Dermis microvascular lymphatic vessel endothelial cell (primary cell): ENCODE measurements at regions not wholly inside any gene's neighbourhood (a gene's known extent, or its start where the extent isn't known, plus 50 kb on each side); places are given as distances from the start of the nearest gene placed in this dataset.
"Not testable (repeated sequence)": the region's sequence is repeated elsewhere in the genome, so short reads cannot be mapped to it uniquely, and the experiment has no call there.

Experiments
- DNase-seq, 2 donors: peaks; one replicate each; pipeline versions ENCODE4 v3.0.0 to v3.0.0-alpha.2; 2010; ENCODE audit warnings: low read depth in 2 of 2

GRCh38 chr6:120805276-120805675 is 529.0 kb downstream of the TBC1D32 start:
- no peak for DNase-seq

DNA sequence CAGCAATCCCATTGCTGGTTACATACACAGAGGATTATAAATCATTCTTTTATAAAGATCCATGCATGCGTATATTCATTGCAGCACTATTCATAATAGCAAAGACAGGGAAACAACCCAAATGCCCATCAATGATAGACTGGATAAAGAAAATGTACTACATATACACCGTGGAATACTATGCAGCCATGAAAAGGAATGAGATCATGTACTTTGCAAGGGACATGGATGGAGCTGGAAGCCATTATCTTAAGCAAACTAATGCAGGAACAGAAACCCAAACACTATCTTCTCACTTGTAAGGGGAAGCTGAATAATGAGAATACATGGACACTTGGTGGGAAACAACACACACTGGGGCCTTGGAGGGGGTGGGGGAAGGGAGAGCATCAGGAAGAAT is 529.7 kb downstream of the TBC1D32 start:
- no peak for DNase-seq

GRCh38 chr6:120786682-120787081 is 547.6 kb downstream of the TBC1D32 start:
- DNase-seq, result no peak

GRCh38 chr6:120786256-120786655 is 548.0 kb downstream of the TBC1D32 start:
- DNase-seq, result no peak

DNA sequence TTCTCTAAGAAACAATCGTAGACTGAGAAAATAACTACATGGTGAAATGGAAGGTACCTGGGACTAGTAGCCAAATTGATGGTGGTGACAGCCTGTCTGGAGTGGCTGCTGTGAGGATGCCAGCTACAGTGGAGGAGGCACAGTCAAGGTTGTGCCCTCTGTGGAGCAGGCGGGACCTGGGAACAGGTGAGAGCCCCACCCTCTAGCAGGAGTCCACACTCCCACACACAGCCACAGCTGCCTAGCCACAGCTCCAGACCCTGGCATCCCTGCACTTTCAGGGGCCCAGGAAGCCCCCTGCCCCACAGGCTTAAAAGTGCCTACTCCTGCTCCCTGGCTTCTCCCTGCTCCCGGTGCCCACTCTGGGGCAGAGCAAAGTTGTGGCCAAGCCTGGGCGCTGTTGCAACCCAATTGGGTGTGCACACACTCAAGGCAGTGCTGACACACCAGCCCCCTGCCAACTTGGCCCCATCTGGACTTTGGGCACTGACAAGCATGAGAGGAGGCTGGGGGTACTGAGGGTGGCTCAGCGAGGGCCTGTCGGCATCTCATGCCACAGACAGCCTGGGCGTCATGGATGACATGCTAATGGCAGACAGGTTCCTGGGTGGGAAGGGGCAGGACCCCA is 548.7 kb downstream of the TBC1D32 start:
- DNase-seq, result no peak

DNA sequence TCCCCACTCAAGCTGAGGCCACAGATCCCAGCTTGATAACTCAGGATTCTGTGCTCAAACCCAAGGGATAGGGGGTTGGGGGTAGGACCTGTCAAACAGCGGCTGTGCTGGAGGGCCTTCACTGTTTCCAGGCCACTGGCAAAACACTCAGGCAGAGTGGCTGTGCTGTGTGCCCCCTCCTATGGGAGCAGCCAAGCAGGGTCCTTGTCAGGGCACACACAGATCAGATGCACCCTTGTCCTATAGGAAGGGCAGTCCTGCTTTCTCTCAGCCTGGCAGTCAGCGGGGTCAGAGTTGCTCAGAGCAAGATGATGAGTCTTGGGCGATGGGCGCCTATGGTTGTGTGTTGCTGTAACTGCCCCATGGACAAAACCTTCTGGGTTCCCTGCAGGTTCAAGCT is 554.8 kb downstream of the TBC1D32 start:
- DNase-seq, result no peak

DNA sequence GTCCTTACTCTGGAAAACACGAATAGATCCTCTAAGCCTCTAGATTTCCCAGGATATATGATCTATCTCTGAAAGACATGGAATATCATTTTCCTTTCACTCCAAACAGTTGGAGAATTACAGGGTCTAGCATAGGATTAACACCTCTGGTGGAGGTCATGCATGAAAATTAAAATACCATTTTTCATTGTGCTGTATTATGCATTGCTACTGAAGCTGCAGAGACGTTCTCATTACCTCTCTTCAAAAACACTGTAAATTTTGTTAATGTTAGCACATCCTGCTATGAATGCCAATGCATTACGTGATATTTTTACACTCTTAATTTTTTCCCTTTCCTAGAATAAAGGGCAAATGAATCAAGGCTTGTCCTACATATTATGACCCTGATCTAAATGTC is 558.6 kb downstream of the TBC1D32 start:
- DNase-seq, result no peak

- DNase-seq, result no peak
Measured at GRCh38 chr6:120774275-120774674, 560.0 kb downstream of the TBC1D32 start.

DNA sequence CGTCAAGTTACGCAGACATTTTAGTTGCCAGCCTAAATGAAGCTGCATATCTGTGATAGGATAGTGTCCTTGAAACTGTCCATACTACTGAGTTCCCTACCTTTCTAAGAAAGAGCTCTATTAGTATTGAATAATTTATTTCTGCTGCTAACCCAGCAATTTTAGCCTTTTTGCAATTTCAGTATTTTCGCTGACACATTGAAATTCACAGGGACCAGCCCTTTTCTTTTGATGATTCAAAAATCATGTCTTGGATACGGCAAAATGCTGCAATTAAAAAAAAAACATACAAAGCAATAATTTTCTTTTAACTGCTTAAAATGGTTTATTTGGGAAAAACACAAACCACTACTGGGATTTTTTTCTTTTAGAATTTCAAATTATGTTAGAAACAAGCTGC is 563.3 kb downstream of the TBC1D32 start:
- no peak for DNase-seq

DNA sequence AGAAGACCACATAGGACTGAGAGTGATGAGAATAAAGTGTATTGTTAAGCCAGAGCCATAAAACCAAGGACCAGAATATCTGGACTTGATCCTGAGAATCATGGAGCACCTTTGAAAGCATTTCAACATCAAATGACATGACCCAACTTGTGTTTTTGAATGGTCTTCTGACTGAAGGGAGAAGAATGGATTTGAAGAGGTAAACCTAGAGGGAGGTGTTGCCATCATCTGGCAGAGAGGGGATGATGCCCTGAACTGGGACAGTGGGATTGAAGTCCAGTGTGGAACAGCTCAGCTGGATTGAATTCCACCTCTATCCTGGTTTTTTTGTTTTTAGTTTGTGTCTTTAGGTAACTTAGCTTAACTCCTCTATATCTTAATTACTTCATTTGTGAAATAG is 570.0 kb downstream of the TBC1D32 start:
- no peak for DNase-seq

GRCh38 chr6:120759570-120759969 is 574.7 kb downstream of the TBC1D32 start:
- no peak for DNase-seq

- DNase-seq, result not testable (repeated sequence)
Measured at GRCh38 chr6:120748574-120748973, 585.7 kb downstream of the TBC1D32 start.

DNA sequence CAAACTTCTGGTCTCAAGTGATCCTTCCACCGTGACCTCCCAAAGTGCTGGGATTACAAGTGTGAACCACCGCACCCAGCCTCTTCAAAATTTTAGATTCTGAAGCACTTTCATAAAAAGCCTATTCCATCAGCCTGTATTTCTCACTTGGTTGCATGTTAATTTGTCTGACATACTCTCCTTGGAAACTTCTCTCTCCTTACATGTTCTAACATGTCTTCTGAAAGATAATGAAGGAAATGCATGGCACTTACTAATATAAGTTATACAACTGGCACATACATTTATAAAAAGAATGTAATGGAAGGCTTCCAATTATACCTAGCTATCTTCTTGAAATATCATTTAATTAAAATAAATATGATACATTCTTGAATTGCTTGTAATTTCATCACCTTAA is 597.5 kb downstream of the TBC1D32 start:
- no peak for DNase-seq

DNA sequence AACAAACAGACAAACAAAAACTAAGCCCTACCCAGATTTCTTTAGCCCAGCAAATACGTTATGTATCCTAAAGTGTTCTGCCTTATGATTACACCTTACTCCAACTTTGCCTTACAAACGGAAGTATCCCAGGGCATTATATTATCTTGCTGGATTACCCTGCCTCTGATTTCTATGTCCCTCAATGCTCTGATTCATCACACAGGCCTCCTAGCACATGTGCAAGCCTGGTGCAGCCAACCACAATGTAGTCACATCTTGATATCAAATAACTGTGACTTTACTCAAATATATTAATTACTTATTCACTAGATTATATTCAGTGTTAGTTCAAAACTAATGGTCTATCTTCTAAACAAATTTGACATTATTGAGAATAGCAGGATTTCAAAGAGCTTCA is 598.6 kb downstream of the TBC1D32 start:
- DNase-seq, result no peak

DNA sequence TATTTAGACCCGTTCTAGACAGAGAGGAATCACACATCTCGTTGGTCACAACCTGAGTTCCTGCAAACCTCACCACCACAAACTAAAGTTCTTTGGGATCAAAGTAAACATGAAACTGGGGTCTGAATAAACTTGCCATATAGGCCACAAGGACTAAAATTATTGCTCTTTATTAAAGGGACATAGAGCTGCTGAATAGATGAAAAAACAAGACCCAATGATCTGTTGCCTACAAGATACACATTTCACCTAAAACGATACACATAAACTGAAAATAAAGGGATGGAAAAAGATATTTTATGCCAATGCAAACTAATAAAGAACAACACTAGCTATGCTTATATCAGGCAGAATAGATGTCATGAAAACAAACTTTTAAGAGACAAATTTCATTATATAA is 623.0 kb downstream of the TBC1D32 start:
- DNase-seq, result no peak

DNA sequence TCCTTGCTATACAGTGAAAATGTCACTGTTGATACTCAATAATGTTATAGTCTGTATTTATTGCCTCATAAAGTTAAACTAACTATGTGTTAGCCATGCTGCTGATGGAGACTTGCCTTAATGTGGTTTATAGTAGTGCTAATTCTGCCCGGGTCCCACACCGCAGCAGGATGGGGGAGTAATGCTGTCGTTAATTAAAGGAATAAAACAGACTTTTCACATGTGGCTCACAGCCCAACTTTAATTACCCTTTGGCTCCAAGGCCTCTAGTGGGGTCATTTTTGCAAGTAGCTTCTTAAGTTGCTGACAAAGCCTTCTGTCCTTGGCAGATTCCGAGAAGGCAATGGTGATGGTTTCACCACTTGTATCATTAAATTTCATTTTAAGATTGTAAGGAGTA is 634.3 kb downstream of the TBC1D32 start:
- no peak for DNase-seq

GRCh38 chr6:120686492-120686891 is 647.8 kb downstream of the TBC1D32 start:
- no peak for DNase-seq

GRCh38 chr6:120682145-120682544 is 652.1 kb downstream of the TBC1D32 start:
- no peak for DNase-seq

DNA sequence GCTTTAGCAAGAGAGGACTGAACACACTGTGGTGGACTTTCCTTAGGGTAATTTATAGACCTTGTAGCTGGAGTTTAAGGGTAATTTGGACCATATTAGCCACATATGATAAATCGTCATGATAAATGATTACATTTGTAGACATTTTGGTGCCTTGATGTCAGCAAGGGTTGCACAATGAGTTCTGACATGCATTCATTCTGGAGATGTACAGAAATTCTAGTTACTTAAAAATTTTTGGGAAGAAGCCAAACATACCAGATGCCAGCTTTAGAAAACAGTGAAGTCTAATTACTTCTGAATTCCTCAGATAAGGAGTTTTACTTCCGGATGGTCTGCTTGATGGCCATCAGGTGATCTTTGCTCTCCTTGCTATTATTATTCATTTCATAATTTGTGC is 653.1 kb downstream of the TBC1D32 start:
- DNase-seq, result no peak

- DNase-seq, result no peak
Measured at GRCh38 chr6:120675886-120676285, 658.4 kb downstream of the TBC1D32 start.

- DNase-seq, result no peak
Measured at GRCh38 chr6:120671519-120671918, 662.8 kb downstream of the TBC1D32 start.

GRCh38 chr6:120652506-120652905 is 681.8 kb downstream of the TBC1D32 start:
- no peak for DNase-seq

- no peak for DNase-seq
Measured at GRCh38 chr6:120648713-120649112, 685.6 kb downstream of the TBC1D32 start.

GRCh38 chr6:120646101-120646500 is 688.2 kb downstream of the TBC1D32 start:
- no peak for DNase-seq
